PC-3 (cell line): ENCODE measurements at regions not wholly inside any gene's neighbourhood (a gene's known extent, or its start where the extent isn't known, plus 50 kb on each side); places are given as distances from the start of the nearest gene placed in this dataset.
A peak's percentile ranks its signal among the peaks of the same experiment; 100 is the strongest.
"Not testable (repeated sequence)": the region's sequence is repeated elsewhere in the genome, so short reads cannot be mapped to it uniquely, and the experiment has no call there.

Experiments
- ATAC-seq: fragments of 200-7000 bp; cut with Tn5 transposase; 2 replicates; pipeline ENCODE4 v1.9.1; 2020; ENCODE audit warnings: mild to moderate bottlenecking, moderate library complexity
- BruUV-seq: library from RNA; stranded (reverse); fragments of 400-500 nt; replicated peaks from 2 replicates; lab custom pipeline; 2021; lab: Mats Ljungman, UMichigan
- CTCF ChIA-PET: fragments of 300-600 bp; sonication (Branson Sonifier 250); formaldehyde crosslinking; loops from one replicate; lab custom pipeline; 2022; ENCODE audit warnings: antibody characterized with exemption; lab: Charles Lee
- POLR2A ChIA-PET: fragments of 300-600 bp; sonication (Branson Sonifier 250); formaldehyde crosslinking; loops from one replicate; lab custom pipeline; 2022; ENCODE audit warnings: antibody characterized with exemption; ENCODE audit not compliant: unreplicated experiment; lab: Charles Lee
- DNase-seq: peaks from one replicate; pipeline ENCODE4 v3.0.0-alpha.2; 2015
- H2AFZ ChIP-seq: fragments of 300-600 bp; sonication (generic); 2 replicates; pipeline ENCODE4 v1.6.0; 2016; ENCODE audit warnings: antibody characterized with exemption, low read length
- H3F3A ChIP-seq: fragments of 300-600 bp; sonication (generic); one replicate; pipeline ENCODE4 v1.6.0; 2017; ENCODE audit warnings: antibody characterized with exemption, low read length, control low read depth, mild to moderate bottlenecking; ENCODE audit not compliant: unreplicated experiment
- H3K27ac ChIP-seq: fragments of 300-600 bp; sonication (generic); 2 replicates; pipeline ENCODE4 v1.5.1; 2016; ENCODE audit warnings: mild to moderate bottlenecking, low read length
- H3K27me3 ChIP-seq: fragments of 300-600 bp; sonication (generic); 2 replicates; pipeline ENCODE4 v1.6.1; 2016; ENCODE audit warnings: low read length, mixed read lengths
- H3K36me3 ChIP-seq: fragments of 300-600 bp; sonication (generic); 2 replicates; pipeline ENCODE4 v1.6.1; 2016; ENCODE audit warnings: low read depth, mixed run types, low read length, mixed read lengths
- H3K4me1 ChIP-seq: fragments of 300-600 bp; sonication (generic); 2 replicates; pipeline ENCODE4 v1.5.1; 2016; ENCODE audit warnings: low read length; ENCODE audit not compliant: insufficient read depth
- H3K4me2 ChIP-seq: fragments of 300-600 bp; sonication (generic); 2 replicates; pipeline ENCODE4 v1.6.0; 2016; ENCODE audit warnings: low read length
- H3K4me3 ChIP-seq: fragments of 300-600 bp; sonication (generic); 2 replicates; pipeline ENCODE4 v1.5.1; 2016; ENCODE audit warnings: mild to moderate bottlenecking, low read length, mixed read lengths
- H3K79me2 ChIP-seq: fragments of 300-600 bp; sonication (generic); 2 replicates; pipeline ENCODE4 v1.6.1; 2017; ENCODE audit warnings: low read length, mixed read lengths
- H3K9ac ChIP-seq: fragments of 300-600 bp; sonication (generic); 2 replicates; pipeline ENCODE4 v1.6.0; 2016; ENCODE audit warnings: mild to moderate bottlenecking, low read length
- H3K9me2 ChIP-seq: fragments of 300-600 bp; sonication (generic); replicated peaks from 2 replicates; pipeline ENCODE4 v1.6.1; 2016; ENCODE audit warnings: mixed run types, low read length, mixed read lengths
- H3K9me3 ChIP-seq: fragments of 300-600 bp; sonication (generic); 2 replicates; pipeline ENCODE4 v1.6.1; 2016; ENCODE audit warnings: low read length, mixed read lengths
- H4K20me1 ChIP-seq: fragments of 300-600 bp; sonication (generic); 2 replicates; pipeline ENCODE4 v1.6.1; 2016; ENCODE audit warnings: low read length, mixed read lengths
- CTCF ChIP-seq: fragments of 300-600 bp; sonication (generic); conservative IDR thresholded peaks from 2 replicates; pipeline ENCODE4 v1.5.1; 2017; ENCODE audit warnings: antibody characterized with exemption, low read depth, mild to moderate bottlenecking, low read length
- EZH2 ChIP-seq: fragments of 300-600 bp; sonication (generic); IDR thresholded peaks from one replicate; pipeline ENCODE4 v1.6.1; 2017; ENCODE audit warnings: antibody characterized with exemption, mild to moderate bottlenecking, low read length; ENCODE audit not compliant: unreplicated experiment
- EZH2phosphoT487 ChIP-seq: fragments of 300-600 bp; sonication (generic); IDR thresholded peaks from 2 replicates; pipeline ENCODE4 v1.6.1; 2018; ENCODE audit warnings: mild to moderate bottlenecking, antibody characterized with exemption, low read length, borderline replicate concordance
- intact Hi-C: fragments of 100-400 bp; cut with micrococcal nuclease; formaldehyde crosslinking; loops from 2 replicates; pipeline ENCODE4 v1.9.0; 2023

DNA sequence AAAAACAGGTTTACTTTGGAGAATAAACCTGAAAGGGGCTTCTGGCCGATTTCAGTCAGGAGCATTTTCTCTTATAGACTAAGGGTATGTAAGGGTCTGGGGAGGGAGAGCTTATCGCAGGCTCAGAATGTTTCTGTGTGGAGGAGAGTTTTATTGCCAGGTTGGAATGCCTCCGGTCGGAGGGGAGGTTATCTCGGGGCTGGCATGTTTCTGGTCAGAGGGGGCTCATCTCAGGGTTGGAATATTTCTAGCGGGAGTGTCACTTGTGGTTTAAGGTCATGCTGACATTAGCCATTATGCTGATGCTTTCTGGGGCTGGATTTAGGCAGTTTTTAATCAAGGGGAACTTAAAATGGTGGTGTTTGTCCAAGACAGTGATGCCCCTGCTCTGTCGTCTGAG is 333.6 kb downstream of the METTL4 start:
- no peak overlapping the region for H3K27ac ChIP-seq
- intact Hi-C loops, result loop anchor here (5.0 kb wide), 1 partner anchor 65 kb away; no protein-coding TSS in a partner anchor
- no peak overlapping the region for H3K4me3 ChIP-seq
- DNase-seq, result no peak
- no peak for ATAC-seq
- no peaks in the 10 kb centered on the region for H3F3A ChIP-seq
- no peaks in the 10 kb centered on the region for H3K9me3 ChIP-seq
- H3K36me3 ChIP-seq, result no peaks in the 10 kb centered on the region
- H3K9me2 ChIP-seq, result no peaks in the 10 kb centered on the region
- ChIA-PET POLR2A (interaction anchor here (0.6 kb wide), 1 partner anchor 712 kb away, joined by 5 read pairs; no protein-coding TSS in a partner anchor), CTCF (no interaction called here)
- TF ChIP-seq EZH2phosphoT487 (no peak), EZH2 (no peak), CTCF (no peak)
- no peak overlapping the region for H3K4me2 ChIP-seq
- peaks cover 16% of the 10 kb centered on the region for H3K4me1 ChIP-seq
- no peaks in the 10 kb centered on the region for H4K20me1 ChIP-seq
- H3K79me2 ChIP-seq, result no peaks in the 10 kb centered on the region
- H3K9ac ChIP-seq, result no peak overlapping the region
- H2AFZ ChIP-seq, result no peak overlapping the region
- no TSS peak for BruUV-seq
- no peaks in the 10 kb centered on the region for H3K27me3 ChIP-seq

DNA sequence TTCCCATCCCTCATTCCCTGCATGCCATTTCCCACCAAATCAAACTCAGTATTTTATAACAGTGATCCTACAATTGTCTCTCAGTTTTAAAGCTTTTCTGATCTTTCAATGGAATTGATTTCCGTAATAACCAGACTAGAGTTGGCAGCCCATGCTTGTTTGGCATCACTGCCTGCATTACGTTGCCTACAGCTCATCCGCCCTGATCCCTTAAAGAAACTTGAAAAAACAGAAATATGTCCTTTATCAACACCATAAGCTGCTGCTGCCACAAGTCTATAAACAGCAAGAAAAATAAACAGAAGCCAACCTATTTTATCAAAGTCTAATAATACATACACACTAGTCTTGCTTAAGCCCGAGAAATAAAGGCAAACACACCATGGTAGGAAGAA is 331.0 kb downstream of the METTL4 start:
- intact Hi-C loops, result no loop called here
- Histone ChIP-seq H3K9me3 (no peaks in the 10 kb centered on the region), H3K4me2 (peak overlapping the region; percentile 61; the same call in 1 of the 2 replicates), H3K4me3 (no peak overlapping the region), H3K9me2 (no peaks in the 10 kb centered on the region), H3K4me1 (peaks cover 16% of the 10 kb centered on the region), H2AFZ (peak overlapping the region; percentile 43; the same call in 1 of the 2 replicates), H4K20me1 (no peaks in the 10 kb centered on the region), H3K36me3 (no peaks in the 10 kb centered on the region), H3K27me3 (no peaks in the 10 kb centered on the region), H3F3A (no peaks in the 10 kb centered on the region), H3K27ac (no peak overlapping the region), H3K79me2 (no peaks in the 10 kb centered on the region), H3K9ac (no peak overlapping the region)
- TF ChIP-seq EZH2 (no peak), CTCF (no peak), EZH2phosphoT487 (no peak)
- no peak for DNase-seq
- no TSS peak for BruUV-seq
- no peak for ATAC-seq
- ChIA-PET CTCF (no interaction called here), POLR2A (no interaction called here)

DNA sequence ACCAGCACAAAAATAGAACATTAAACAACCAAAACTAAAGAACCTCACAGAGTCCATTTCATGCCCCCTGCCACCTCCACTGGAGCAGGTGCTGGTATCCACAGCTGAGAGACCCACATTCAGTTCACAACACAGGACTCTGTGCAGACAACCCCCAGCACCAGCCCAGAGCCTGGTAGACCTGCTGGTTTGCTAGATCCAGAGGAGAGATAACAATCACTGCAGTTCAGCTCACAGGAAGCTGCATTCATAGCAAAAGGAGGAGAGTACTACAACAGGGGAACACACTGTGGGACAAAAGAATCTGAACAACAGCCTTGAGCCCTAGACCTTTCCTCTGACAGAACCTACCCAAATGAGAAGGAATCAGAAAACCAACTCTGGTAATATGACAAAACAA is 326.7 kb downstream of the METTL4 start:
- TF ChIP-seq EZH2phosphoT487 (no peak), EZH2 (no peak), CTCF (no peak)
- BruUV-seq, result no TSS peak
- Histone ChIP-seq H3K4me3 (no peak overlapping the region), H3K79me2 (no peaks in the 10 kb centered on the region), H3K4me2 (no peak overlapping the region), H3K9me3 (no peaks in the 10 kb centered on the region), H3K36me3 (no peaks in the 10 kb centered on the region), H3K9ac (no peak overlapping the region), H4K20me1 (no peaks in the 10 kb centered on the region), H3K27me3 (no peaks in the 10 kb centered on the region), H3F3A (no peaks in the 10 kb centered on the region), H3K4me1 (peaks cover 9% of the 10 kb centered on the region), H3K9me2 (no peaks in the 10 kb centered on the region), H2AFZ (no peak overlapping the region), H3K27ac (no peak overlapping the region)
- ChIA-PET CTCF (no interaction called here), POLR2A (no interaction called here)
- no peak for DNase-seq
- intact Hi-C loops, result no loop called here
- peak; percentile 35; the same call in 1 of the 2 replicates for ATAC-seq

GRCh38 chr18:2247101-2247500 is 324.2 kb downstream of the METTL4 start:
- H3K79me2 ChIP-seq, H4K20me1 ChIP-seq, H3K27ac ChIP-seq, H3K9ac ChIP-seq, CTCF ChIA-PET, H3K4me1 ChIP-seq, H3K27me3 ChIP-seq, H3K4me3 ChIP-seq, ATAC-seq, H3K4me2 ChIP-seq, H3K9me3 ChIP-seq, BruUV-seq, H3F3A ChIP-seq, H3K36me3 ChIP-seq, DNase-seq, H3K9me2 ChIP-seq, intact Hi-C loops, H2AFZ ChIP-seq: not testable (repeated sequence)
- POLR2A ChIA-PET, result interaction anchor here (0.6 kb wide), 1 partner anchor 164 kb away, joined by 5 read pairs; no protein-coding TSS in a partner anchor
